Fibroblast of lung (primary cell): ENCODE measurements at regions not wholly inside any gene's neighbourhood (a gene's known extent, or its start where the extent isn't known, plus 50 kb on each side); places are given as distances from the start of the nearest gene placed in this dataset.

Experiments used
- EZH2 ChIP-seq: IDR thresholded peaks from 2 replicates; pipeline ENCODE4 v1.5.1; 2012; ENCODE audit warnings: low read length, control low read depth, mild to moderate bottlenecking; ENCODE audit errors: missing control alignments
- TF ChIP-seq, protein P1 (sequence below), 2 donors: IDR thresholded peaks in 1 of 2; conservative IDR thresholded peaks in 1 of 2; 1 replicate in 1 of 2; 2 replicates in 1 of 2; pipeline ENCODE4 v1.5.1; 2011 to 2012; ENCODE audit warnings: low read length in 2 of 2, control low read depth in 1 of 2, inconsistent platforms in 1 of 2, low read depth in 1 of 2, mild to moderate bottlenecking in 1 of 2

DNA sequence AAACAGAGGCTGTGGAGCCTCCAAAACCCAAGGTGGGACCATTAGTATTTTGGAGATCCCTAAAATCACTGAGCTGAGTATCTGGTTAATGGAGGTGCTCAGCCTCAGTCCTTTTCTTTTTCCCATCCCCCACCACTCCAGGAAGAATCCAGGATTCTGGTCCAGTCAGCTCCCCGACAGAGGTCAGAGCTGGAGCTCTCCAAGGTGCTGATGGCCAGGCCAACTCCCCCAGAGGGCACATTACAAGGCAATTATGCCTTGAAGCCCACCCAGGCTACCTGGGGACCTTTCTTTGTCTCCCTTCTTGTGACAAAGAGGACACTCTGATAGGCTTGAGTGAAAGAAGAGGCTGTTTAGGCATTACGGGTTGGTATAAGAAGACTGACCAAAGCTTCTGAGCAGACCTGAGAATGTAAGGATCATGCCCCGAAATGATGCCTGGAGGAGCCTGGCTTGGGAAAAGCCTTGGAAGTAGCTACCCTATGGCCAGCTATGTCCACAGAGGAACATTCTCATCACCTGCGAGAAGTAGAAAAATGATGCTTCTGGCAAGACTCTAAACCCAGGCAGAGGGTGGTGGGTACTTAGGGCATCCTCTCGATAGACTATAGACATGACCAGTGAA lies 102.5 kb upstream of the LDAH start:
- TF ChIP-seq, protein P1, sequence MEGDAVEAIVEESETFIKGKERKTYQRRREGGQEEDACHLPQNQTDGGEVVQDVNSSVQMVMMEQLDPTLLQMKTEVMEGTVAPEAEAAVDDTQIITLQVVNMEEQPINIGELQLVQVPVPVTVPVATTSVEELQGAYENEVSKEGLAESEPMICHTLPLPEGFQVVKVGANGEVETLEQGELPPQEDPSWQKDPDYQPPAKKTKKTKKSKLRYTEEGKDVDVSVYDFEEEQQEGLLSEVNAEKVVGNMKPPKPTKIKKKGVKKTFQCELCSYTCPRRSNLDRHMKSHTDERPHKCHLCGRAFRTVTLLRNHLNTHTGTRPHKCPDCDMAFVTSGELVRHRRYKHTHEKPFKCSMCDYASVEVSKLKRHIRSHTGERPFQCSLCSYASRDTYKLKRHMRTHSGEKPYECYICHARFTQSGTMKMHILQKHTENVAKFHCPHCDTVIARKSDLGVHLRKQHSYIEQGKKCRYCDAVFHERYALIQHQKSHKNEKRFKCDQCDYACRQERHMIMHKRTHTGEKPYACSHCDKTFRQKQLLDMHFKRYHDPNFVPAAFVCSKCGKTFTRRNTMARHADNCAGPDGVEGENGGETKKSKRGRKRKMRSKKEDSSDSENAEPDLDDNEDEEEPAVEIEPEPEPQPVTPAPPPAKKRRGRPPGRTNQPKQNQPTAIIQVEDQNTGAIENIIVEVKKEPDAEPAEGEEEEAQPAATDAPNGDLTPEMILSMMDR (conservative IDR thresholded peaks at IDR 0.05 in 1 of 2, IDR thresholded peaks at IDR 0.05 in 1 of 2; ENCODE audit: low read depth in 1 of 2, low read length in 2 of 2), result no peak
- no peak for TF ChIP-seq EZH2
